HFFc6 (cell line): ENCODE measurements at regions not wholly inside any gene's neighbourhood (a gene's known extent, or its start where the extent isn't known, plus 50 kb on each side); places are given as distances from the start of the nearest gene placed in this dataset.

ENCODE experiments used
- DNase-seq: peaks from one replicate; pipeline ENCODE4 v3.0.0-alpha.2; 2018
- H3K27ac Mint-ChIP-seq: 2 replicates; pipeline ENCODE4 v1.8.0; 2020; ENCODE audit warnings: mild to moderate bottlenecking, mixed read lengths
- H3K27me3 Mint-ChIP-seq: 2 replicates; pipeline ENCODE4 v1.8.0; 2021; ENCODE audit warnings: mild to moderate bottlenecking, moderate library complexity, mixed read lengths; ENCODE audit not compliant: insufficient read depth
- H3K36me3 Mint-ChIP-seq: 2 replicates; pipeline ENCODE4 v1.8.0; 2021; ENCODE audit warnings: low read depth, mixed read lengths
- H3K4me1 Mint-ChIP-seq: 2 replicates; pipeline ENCODE4 v1.8.0; 2020; ENCODE audit warnings: low read depth, mixed read lengths
- H3K4me3 Mint-ChIP-seq: 2 replicates; pipeline ENCODE4 v1.8.0; 2020; ENCODE audit warnings: mild to moderate bottlenecking, moderate library complexity, mixed read lengths
- H3K9me3 Mint-ChIP-seq: 2 replicates; pipeline ENCODE4 v1.8.0; 2020; ENCODE audit warnings: mild to moderate bottlenecking, mixed read lengths
- CTCF ChIP-seq: fragments of 200-600 bp; sonication (generic); IDR thresholded peaks from 2 replicates; pipeline ENCODE4 v1.5.0; 2021; ENCODE audit warnings: antibody characterized with exemption, mild to moderate bottlenecking

- Mint-ChIP-seq H3K4me3 (no peak overlapping the region), H3K27ac (no peak overlapping the region), H3K4me1 (no peaks in the 10 kb centered on the region), H3K36me3 (no peaks in the 10 kb centered on the region), H3K9me3 (peaks cover 66% of the 10 kb centered on the region), H3K27me3 (peaks cover 2% of the 10 kb centered on the region; the same call in 1 of the 2 replicates)
- no peak for TF ChIP-seq CTCF
- no peak for DNase-seq
Measured at GRCh38 chr7:63040336-63040735, 958.3 kb upstream of the ZNF722 start.

- Mint-ChIP-seq H3K4me3 (no peak overlapping the region), H3K36me3 (no peaks in the 10 kb centered on the region), H3K4me1 (no peaks in the 10 kb centered on the region), H3K9me3 (peaks cover 58% of the 10 kb centered on the region), H3K27ac (no peak overlapping the region), H3K27me3 (no peaks in the 10 kb centered on the region; the same call in 1 of the 2 replicates)
- no peak for TF ChIP-seq CTCF
- no peak for DNase-seq
Measured at GRCh38 chr7:63040966-63041610, 957.6 kb upstream of the ZNF722 start.

GRCh38 chr7:63041786-63042185 lies 956.9 kb upstream of the ZNF722 start:
- TF ChIP-seq CTCF, result no peak
- H3K36me3 Mint-ChIP-seq, result no peaks in the 10 kb centered on the region
- peaks cover 54% of the 10 kb centered on the region for H3K9me3 Mint-ChIP-seq
- DNase-seq, result no peak
- H3K4me3 Mint-ChIP-seq, result no peak overlapping the region
- H3K27ac Mint-ChIP-seq, result no peak overlapping the region
- H3K27me3 Mint-ChIP-seq, result no peaks in the 10 kb centered on the region; the same call in 1 of the 2 replicates
- H3K4me1 Mint-ChIP-seq, result no peaks in the 10 kb centered on the region

GRCh38 chr7:63042730-63043511 lies 955.7 kb upstream of the ZNF722 start:
- H3K27ac Mint-ChIP-seq, result no peak overlapping the region
- H3K36me3 Mint-ChIP-seq, result no peaks in the 10 kb centered on the region
- no peak overlapping the region for H3K4me3 Mint-ChIP-seq

More at GRCh38 chr7:63042730-63043511, 955.7 kb upstream of the ZNF722 start:
- TF ChIP-seq CTCF, result no peak
- Mint-ChIP-seq H3K4me1 (no peaks in the 10 kb centered on the region), H3K9me3 (peaks cover 43% of the 10 kb centered on the region), H3K27me3 (no peaks in the 10 kb centered on the region; the same call in 1 of the 2 replicates)
- no peak for DNase-seq
